Trophoblast cell (in vitro differentiated cells and primary cell): ENCODE measurements at regions not wholly inside any gene's neighbourhood (a gene's known extent, or its start where the extent isn't known, plus 50 kb on each side); places are given as distances from the start of the nearest gene placed in this dataset.

Source experiments
- DNase-seq, 2 donors: peaks; one replicate each; pipeline ENCODE4 v3.0.0-alpha.2; 2016
- H2AFZ ChIP-seq: 2 replicates; pipeline ENCODE4 v1.6.1; 2013; ENCODE audit warnings: low read length, moderate library complexity, mild to moderate bottlenecking; ENCODE audit not compliant: insufficient read depth, poor library complexity
- H2AK5ac ChIP-seq: 2 replicates; pipeline ENCODE4 v1.6.1; 2013; ENCODE audit warnings: mild to moderate bottlenecking, low read length
- H2BK120ac ChIP-seq: 2 replicates; pipeline ENCODE4 v1.6.1; 2013; ENCODE audit warnings: low read length, mild to moderate bottlenecking, moderate library complexity; ENCODE audit not compliant: insufficient read depth, poor library complexity
- H2BK12ac ChIP-seq: 2 replicates; pipeline ENCODE4 v1.6.1; 2013; ENCODE audit warnings: mild to moderate bottlenecking, low read length, moderate library complexity
- H2BK5ac ChIP-seq: 2 replicates; pipeline ENCODE4 v1.6.1; 2013; ENCODE audit warnings: low read length, low read depth, moderate library complexity, mild to moderate bottlenecking; ENCODE audit not compliant: poor library complexity
- H3K14ac ChIP-seq: 2 replicates; pipeline ENCODE4 v1.6.1; 2013; ENCODE audit warnings: mild to moderate bottlenecking, low read length
- H3K18ac ChIP-seq: 2 replicates; pipeline ENCODE4 v1.6.1; 2013; ENCODE audit warnings: mild to moderate bottlenecking, low read length
- H3K23ac ChIP-seq: 2 replicates; pipeline ENCODE4 v1.6.1; 2013; ENCODE audit warnings: low read length
- H3K27ac ChIP-seq: 2 replicates; pipeline ENCODE4 v1.5.1; 2013; ENCODE audit warnings: low read depth, mild to moderate bottlenecking, inconsistent platforms, low read length, moderate library complexity
- H3K27me3 ChIP-seq: 2 replicates; pipeline ENCODE4 v1.6.1; 2013; ENCODE audit warnings: inconsistent platforms, mild to moderate bottlenecking, low read length, moderate library complexity; ENCODE audit not compliant: insufficient read depth
- H3K36me3 ChIP-seq, 2 experiments: 1 replicate in 1 of 2; 2 replicates in 1 of 2; pipeline ENCODE4 v1.6.1; 2013; ENCODE audit warnings: low read length in 2 of 2, mild to moderate bottlenecking in 2 of 2, moderate library complexity in 1 of 2; ENCODE audit not compliant: insufficient read depth in 2 of 2, control insufficient read depth in 1 of 2
- H3K4ac ChIP-seq: 2 replicates; pipeline ENCODE4 v1.6.1; 2013; ENCODE audit warnings: low read depth, mild to moderate bottlenecking, low read length, moderate library complexity
- H3K4me1 ChIP-seq, 2 experiments: 1 replicate in 1 of 2; 2 replicates in 1 of 2; pipeline ENCODE4 v1.6.1; 2013; ENCODE audit warnings: low read length in 2 of 2, mild to moderate bottlenecking in 2 of 2, moderate library complexity in 1 of 2; ENCODE audit not compliant: insufficient read depth in 2 of 2, control insufficient read depth in 1 of 2
- H3K4me2 ChIP-seq: 2 replicates; pipeline ENCODE4 v1.6.1; 2013; ENCODE audit warnings: inconsistent platforms, mild to moderate bottlenecking, low read length, moderate library complexity
- H3K4me3 ChIP-seq: 2 replicates; pipeline ENCODE4 v1.5.1; 2013; ENCODE audit warnings: mild to moderate bottlenecking, low read depth, low read length, inconsistent platforms
- H3K79me1 ChIP-seq: one replicate; pipeline ENCODE4 v1.6.1; 2013; ENCODE audit warnings: low read length
- H3K79me2 ChIP-seq: 2 replicates; pipeline ENCODE4 v1.6.1; 2013; ENCODE audit warnings: low read length, mild to moderate bottlenecking; ENCODE audit not compliant: control insufficient read depth, insufficient read depth, poor library complexity
- H3K9ac ChIP-seq: 2 replicates; pipeline ENCODE4 v1.6.1; 2013; ENCODE audit warnings: mild to moderate bottlenecking, low read length
- H3K9me3 ChIP-seq: 2 replicates; pipeline ENCODE4 v1.6.1; 2013; ENCODE audit warnings: low read depth, mild to moderate bottlenecking, control low read depth, inconsistent platforms, low read length; ENCODE audit not compliant: insufficient read depth
- H4K12ac ChIP-seq: 2 replicates; pipeline ENCODE4 v1.6.1; 2013; ENCODE audit warnings: low read depth, mild to moderate bottlenecking, low read length, moderate library complexity
- H4K8ac ChIP-seq: 2 replicates; pipeline ENCODE4 v1.6.1; 2013; ENCODE audit warnings: low read depth, mild to moderate bottlenecking, low read length, moderate library complexity
- H4K91ac ChIP-seq: one replicate; pipeline ENCODE4 v1.6.1; 2013; ENCODE audit warnings: low read depth, mild to moderate bottlenecking, low read length, moderate library complexity
- WGBS: extraction: QIAGEN DNeasy Blood & Tissue Kit; methylation state at CpG from one replicate; pipeline ENCODE4 v1.1.7; 2013; ENCODE audit warnings: missing lambda C conversion rate; ENCODE audit not compliant: insufficient read length, insufficient coverage; ENCODE audit errors: extremely low coverage; 5-methylcytosine and 5-hydroxymethylcytosine counted together

GRCh38 chr22:48753381-48753730, 1074.3 kb downstream of the BRD1 start:
- no peak overlapping the region for H2AFZ ChIP-seq
- H2BK5ac ChIP-seq = no peak overlapping the region
- no peak overlapping the region for H3K14ac ChIP-seq
- H4K91ac ChIP-seq = no peak overlapping the region
- no peak overlapping the region for H3K4ac ChIP-seq
- WGBS = no CpG with 5 or more reads among the region's 10 CpGs
- no peak overlapping the region for H3K23ac ChIP-seq
- no peak overlapping the region for H3K27ac ChIP-seq
- no peak overlapping the region for H3K4me2 ChIP-seq
- no peak for DNase-seq
- no peaks in the 10 kb centered on the region for H3K27me3 ChIP-seq
- H3K79me2 ChIP-seq = no peaks in the 10 kb centered on the region
- no peak overlapping the region for H3K4me3 ChIP-seq
- H2AK5ac ChIP-seq = no peak overlapping the region
- no peak overlapping the region for H3K9ac ChIP-seq
- H3K36me3 ChIP-seq = no peaks in the 10 kb centered on the region
- no peak overlapping the region for H3K18ac ChIP-seq
- H2BK12ac ChIP-seq = no peak overlapping the region
- no peak overlapping the region for H4K12ac ChIP-seq
- no peak overlapping the region for H4K8ac ChIP-seq
- H2BK120ac ChIP-seq = no peak overlapping the region
- H3K4me1 ChIP-seq = no peaks in the 10 kb centered on the region
- H3K79me1 ChIP-seq = no peaks in the 10 kb centered on the region
- H3K9me3 ChIP-seq = peaks cover 10% of the 10 kb centered on the region

GRCh38 chr22:48752451-48753380, 1075.0 kb downstream of the BRD1 start:
- no CpG with 5 or more reads among the region's 22 CpGs for WGBS
- H3K14ac ChIP-seq = no peak overlapping the region
- H3K4me3 ChIP-seq = no peak overlapping the region

GRCh38 chr22:48751539-48752437, 1075.9 kb downstream of the BRD1 start:
- Histone ChIP-seq H3K4me1 (no peaks in the 10 kb centered on the region), H2BK120ac (no peak overlapping the region), H3K4ac (no peak overlapping the region), H2BK12ac (no peak overlapping the region), H3K79me1 (no peaks in the 10 kb centered on the region), H4K12ac (no peak overlapping the region), H4K91ac (no peak overlapping the region), H2AFZ (no peak overlapping the region), H3K79me2 (no peaks in the 10 kb centered on the region), H3K14ac (no peak overlapping the region), H3K9ac (no peak overlapping the region), H3K4me2 (no peak overlapping the region), H3K18ac (no peak overlapping the region), H3K36me3 (no peaks in the 10 kb centered on the region), H3K4me3 (no peak overlapping the region), H3K27ac (no peak overlapping the region), H3K9me3 (peaks cover 8% of the 10 kb centered on the region), H4K8ac (no peak overlapping the region), H2BK5ac (no peak overlapping the region), H3K23ac (no peak overlapping the region), H3K27me3 (no peaks in the 10 kb centered on the region), H2AK5ac (no peak overlapping the region)
- WGBS = no CpG with 5 or more reads among the region's 26 CpGs
- no peak for DNase-seq

More at GRCh38 chr22:48752451-48753380, 1075.0 kb downstream of the BRD1 start:
- Histone ChIP-seq H3K4me2 (no peak overlapping the region), H3K79me2 (no peaks in the 10 kb centered on the region), H3K9me3 (peaks cover 10% of the 10 kb centered on the region), H3K79me1 (no peaks in the 10 kb centered on the region), H2AFZ (no peak overlapping the region), H3K27ac (no peak overlapping the region), H3K27me3 (no peaks in the 10 kb centered on the region), H2BK5ac (no peak overlapping the region), H2AK5ac (no peak overlapping the region), H3K4ac (no peak overlapping the region), H4K91ac (no peak overlapping the region), H3K4me1 (no peaks in the 10 kb centered on the region), H4K8ac (no peak overlapping the region), H3K23ac (no peak overlapping the region), H2BK12ac (no peak overlapping the region), H3K9ac (no peak overlapping the region), H3K18ac (no peak overlapping the region), H3K36me3 (no peaks in the 10 kb centered on the region), H4K12ac (no peak overlapping the region), H2BK120ac (no peak overlapping the region)
- DNase-seq = no peak

GRCh38 chr22:48750826-48751440, 1076.7 kb downstream of the BRD1 start:
- Histone ChIP-seq H3K79me1 (no peaks in the 10 kb centered on the region), H4K12ac (no peak overlapping the region), H3K4me1 (no peaks in the 10 kb centered on the region), H2BK5ac (no peak overlapping the region), H3K4ac (no peak overlapping the region), H2BK12ac (no peak overlapping the region), H3K27ac (no peak overlapping the region), H3K9me3 (peaks cover 8% of the 10 kb centered on the region), H3K27me3 (no peaks in the 10 kb centered on the region), H4K8ac (no peak overlapping the region), H3K9ac (no peak overlapping the region), H2BK120ac (no peak overlapping the region), H2AK5ac (no peak overlapping the region), H4K91ac (no peak overlapping the region), H3K4me2 (no peak overlapping the region), H3K79me2 (no peaks in the 10 kb centered on the region), H2AFZ (no peak overlapping the region), H3K4me3 (no peak overlapping the region), H3K14ac (no peak overlapping the region), H3K23ac (no peak overlapping the region), H3K36me3 (no peaks in the 10 kb centered on the region), H3K18ac (no peak overlapping the region)
- DNase-seq = no peak
- no CpG with 5 or more reads among the region's 46 CpGs for WGBS
